Omental fat pad (tissue), 3 donors: ENCODE measurements at regions not wholly inside any gene's neighbourhood (a gene's known extent, or its start where the extent isn't known, plus 50 kb on each side); places are given as distances from the start of the nearest gene placed in this dataset.

ENCODE experiments used
- ATAC-seq: fragments of 150-250 bp; one replicate; pipeline ENCODE4 v1.9.1; 2016; ENCODE audit warnings: mild to moderate bottlenecking, moderate library complexity; ENCODE audit not compliant: low FRiP score
- DNase-seq: peaks from one replicate; pipeline ENCODE4 v3.0.0-alpha.2; 2019; ENCODE audit warnings: low spot score
- TF ChIP-seq, protein P1 (sequence below), 3 donors: fragments of 450-650 bp; IDR thresholded peaks; one replicate each; pipeline ENCODE4 v1.5.1; 2016 to 2017; ENCODE audit warnings: antibody characterized with exemption in 3 of 3, mild to moderate bottlenecking in 3 of 3, moderate library complexity in 2 of 3

DNA sequence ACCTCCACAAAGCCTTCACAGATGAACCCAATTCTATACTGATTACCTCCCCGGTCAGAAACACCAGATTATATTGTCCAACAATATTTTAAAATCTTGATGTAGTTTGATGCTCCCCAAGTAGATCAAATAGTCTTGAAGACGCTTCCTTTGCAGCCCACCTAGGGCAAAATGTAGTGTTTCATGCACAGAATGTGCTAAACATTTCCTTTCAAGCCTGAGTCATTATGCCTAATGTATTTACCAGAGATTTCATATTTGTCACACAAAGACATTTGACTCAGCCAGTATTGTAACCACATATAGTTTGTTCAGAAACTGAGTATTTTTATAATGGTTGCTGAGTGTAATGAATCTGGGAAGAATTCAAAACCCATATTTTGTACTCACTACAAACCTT, 1396.8 kb downstream of the LRRC4C start:
- no peak for ATAC-seq
- no peak for DNase-seq
- TF ChIP-seq, protein P1, sequence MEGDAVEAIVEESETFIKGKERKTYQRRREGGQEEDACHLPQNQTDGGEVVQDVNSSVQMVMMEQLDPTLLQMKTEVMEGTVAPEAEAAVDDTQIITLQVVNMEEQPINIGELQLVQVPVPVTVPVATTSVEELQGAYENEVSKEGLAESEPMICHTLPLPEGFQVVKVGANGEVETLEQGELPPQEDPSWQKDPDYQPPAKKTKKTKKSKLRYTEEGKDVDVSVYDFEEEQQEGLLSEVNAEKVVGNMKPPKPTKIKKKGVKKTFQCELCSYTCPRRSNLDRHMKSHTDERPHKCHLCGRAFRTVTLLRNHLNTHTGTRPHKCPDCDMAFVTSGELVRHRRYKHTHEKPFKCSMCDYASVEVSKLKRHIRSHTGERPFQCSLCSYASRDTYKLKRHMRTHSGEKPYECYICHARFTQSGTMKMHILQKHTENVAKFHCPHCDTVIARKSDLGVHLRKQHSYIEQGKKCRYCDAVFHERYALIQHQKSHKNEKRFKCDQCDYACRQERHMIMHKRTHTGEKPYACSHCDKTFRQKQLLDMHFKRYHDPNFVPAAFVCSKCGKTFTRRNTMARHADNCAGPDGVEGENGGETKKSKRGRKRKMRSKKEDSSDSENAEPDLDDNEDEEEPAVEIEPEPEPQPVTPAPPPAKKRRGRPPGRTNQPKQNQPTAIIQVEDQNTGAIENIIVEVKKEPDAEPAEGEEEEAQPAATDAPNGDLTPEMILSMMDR (IDR thresholded peaks at IDR 0.05) = no peak

DNA sequence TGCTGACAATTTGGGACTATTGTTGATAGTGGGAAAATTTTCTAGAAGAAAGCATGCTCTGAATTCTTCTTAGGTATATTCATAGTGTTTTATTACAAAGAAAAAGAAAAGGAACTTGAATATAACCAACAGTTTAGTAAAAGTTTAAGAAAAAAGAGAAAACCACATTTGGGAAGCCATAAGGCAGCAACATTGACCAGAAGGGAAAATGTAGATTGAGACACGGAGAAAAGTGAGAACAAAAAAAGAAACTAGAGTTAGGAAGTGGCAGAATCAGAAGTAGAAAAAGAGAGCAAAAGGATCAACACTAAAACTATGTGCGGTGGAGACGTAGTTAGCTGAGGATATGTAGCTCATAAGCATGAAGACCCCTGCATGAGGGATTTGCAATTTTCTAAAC, 1398.2 kb downstream of the LRRC4C start:
- DNase-seq (no peak), ATAC-seq (no peak)
- TF ChIP-seq, protein P1 (IDR thresholded peaks at IDR 0.05) = no peak

DNA sequence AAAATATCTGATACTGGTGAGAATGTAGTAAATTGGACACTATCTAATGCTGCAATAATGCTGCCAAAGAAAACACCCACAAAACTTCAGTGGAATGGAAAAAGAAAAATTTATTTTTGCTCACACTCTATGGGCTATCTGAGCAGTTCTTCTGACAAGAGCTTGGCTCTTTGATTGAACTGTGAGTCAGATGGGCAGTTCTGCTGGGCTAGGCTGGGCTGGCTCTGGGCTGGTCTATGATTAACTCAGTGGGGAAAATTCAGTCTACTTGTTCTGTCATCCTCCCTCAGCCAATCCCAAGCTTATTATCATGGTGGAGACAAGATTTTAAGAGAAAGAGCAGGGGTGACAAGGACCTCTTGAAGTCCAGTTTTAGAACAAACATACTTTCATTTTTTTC, 1404.8 kb downstream of the LRRC4C start:
- TF ChIP-seq, protein P1 (IDR thresholded peaks at IDR 0.05) = no peak
- DNase-seq (no peak), ATAC-seq (no peak)

DNA sequence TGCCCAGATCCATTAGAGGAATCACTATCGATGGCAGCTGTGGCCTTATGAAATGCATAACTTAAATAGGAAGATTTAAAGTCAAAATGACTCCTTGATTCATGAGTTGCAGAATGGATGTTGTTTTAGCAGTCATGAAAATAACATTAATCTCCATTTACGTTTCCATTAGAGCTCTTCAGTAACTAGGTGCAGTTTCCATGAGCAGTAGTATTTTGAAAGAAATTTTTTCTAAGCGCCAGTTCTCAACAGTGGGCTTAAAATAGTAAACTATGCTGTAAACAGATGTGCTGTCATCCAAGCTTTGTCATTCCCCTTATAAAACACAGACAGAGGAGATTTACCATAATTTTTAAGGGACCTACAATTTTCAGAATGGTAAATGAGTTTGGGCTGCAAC, 1414.1 kb downstream of the LRRC4C start:
- TF ChIP-seq, protein P1 (IDR thresholded peaks at IDR 0.05) = no peak
- DNase-seq (no peak), ATAC-seq (no peak)

DNA sequence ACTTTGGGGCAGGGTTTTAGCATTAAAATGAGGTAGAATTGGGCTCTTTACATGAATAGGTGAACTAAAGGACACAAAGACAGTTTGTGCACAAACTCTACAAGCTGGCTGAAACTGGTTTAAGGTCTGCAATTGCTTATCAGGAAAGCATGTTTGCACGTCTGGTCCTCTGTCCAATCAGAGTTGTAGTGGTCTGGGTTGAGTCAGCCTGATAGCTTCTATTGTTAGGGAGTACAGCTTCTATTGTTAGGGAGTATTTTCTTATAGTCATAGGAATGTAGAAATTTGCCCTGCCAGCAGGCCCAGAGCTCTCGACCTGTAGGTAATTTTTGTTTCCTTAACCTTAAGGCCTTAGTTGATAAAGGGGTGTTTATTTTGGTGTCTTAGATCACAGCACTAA, 1422.4 kb downstream of the LRRC4C start:
- no peak for DNase-seq

DNA sequence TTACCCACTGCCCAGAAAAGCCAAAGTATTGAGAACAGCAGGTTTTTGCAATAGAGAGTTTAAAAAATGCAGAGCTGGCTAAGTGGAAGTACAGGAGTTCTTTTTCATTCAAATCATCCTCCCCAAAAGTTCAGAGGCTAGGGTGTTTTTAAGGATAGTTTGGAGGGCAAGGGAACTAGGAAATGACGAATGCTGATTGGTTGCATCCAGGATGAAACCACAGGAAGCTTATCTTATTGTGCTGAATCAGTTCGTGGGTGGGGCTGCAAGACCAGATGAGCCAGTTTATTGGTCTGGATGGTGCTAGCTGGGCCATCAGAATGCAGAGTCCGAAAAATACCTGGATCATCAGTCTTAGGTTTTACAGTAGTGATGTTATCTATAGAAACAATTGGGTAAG, 1427.1 kb downstream of the LRRC4C start:
- DNase-seq = no peak
- TF ChIP-seq, protein P1 (IDR thresholded peaks at IDR 0.05) = no peak
- no peak for ATAC-seq

More for the DNA sequence above, 1422.4 kb downstream of the LRRC4C start:
- ATAC-seq = no peak
- TF ChIP-seq, protein P1 (IDR thresholded peaks at IDR 0.05) = no peak

DNA sequence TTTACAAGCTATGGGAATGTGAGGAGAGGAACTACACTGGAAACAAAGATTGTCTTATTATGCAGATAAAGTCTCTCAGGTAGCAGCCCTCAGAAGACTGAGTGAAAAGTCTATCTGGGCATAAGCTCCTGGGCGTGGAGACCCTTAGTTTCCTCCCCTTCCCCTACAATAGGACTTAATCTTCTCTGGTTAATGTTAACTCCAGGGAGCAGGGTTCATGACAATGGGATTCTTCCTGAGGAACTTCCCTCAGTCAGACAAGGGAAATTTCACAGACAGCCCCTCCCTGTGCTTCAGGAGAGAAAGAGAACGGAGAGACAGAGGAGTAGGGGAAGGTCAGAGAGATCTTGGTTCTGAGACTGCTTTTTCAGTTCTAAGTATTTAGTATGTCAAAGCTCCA, 1428.6 kb downstream of the LRRC4C start:
- DNase-seq (no peak), ATAC-seq (no peak)
- TF ChIP-seq, protein P1 (IDR thresholded peaks at IDR 0.05) = no peak
